Uterus (tissue), 3 donors: ENCODE measurements at regions not wholly inside any gene's neighbourhood (a gene's known extent, or its start where the extent isn't known, plus 50 kb on each side); places are given as distances from the start of the nearest gene placed in this dataset.

Experiments used
- DNase-seq, 2 donors: peaks; one replicate each; pipeline ENCODE4 v3.0.0-alpha.2; 2019 to 2020
- H3K27ac ChIP-seq, 2 donors: fragments of 200-600 bp; sonication (generic); 1 replicate in 1 of 2; 2 replicates in 1 of 2; pipeline ENCODE4 v1.5.1; 2016 to 2018
- H3K27me3 ChIP-seq, 2 donors: fragments of 200-600 bp; sonication (generic); one replicate each; pipeline ENCODE4 v1.5.1; 2018 to 2019; ENCODE audit warnings: control low read depth in 1 of 2
- H3K36me3 ChIP-seq, 2 donors: fragments of 200-600 bp; sonication (generic); one replicate each; pipeline ENCODE4 v1.5.1; 2019; ENCODE audit warnings: control low read depth in 1 of 2
- H3K4me1 ChIP-seq, 2 donors: fragments of 200-600 bp; sonication (generic); one replicate each; pipeline ENCODE4 v1.5.1; 2018 to 2019; ENCODE audit warnings: control low read depth in 1 of 2
- H3K4me3 ChIP-seq, 2 donors: fragments of 200-600 bp; sonication (generic); 1 replicate in 1 of 2; 2 replicates in 1 of 2; pipeline ENCODE4 v1.5.1; 2018 to 2019; ENCODE audit warnings: mild to moderate bottlenecking in 1 of 2
- H3K9me3 ChIP-seq, 2 donors: fragments of 200-600 bp; sonication (generic); one replicate each; pipeline ENCODE4 v1.5.1; 2019; ENCODE audit warnings: control low read depth in 1 of 2
- CTCF ChIP-seq, 4 experiments: fragments of 200-600 bp in 2 of 4; fragments of 450-650 bp in 2 of 4; sonication (generic) in 2 of 4; IDR thresholded peaks; one replicate each; pipeline ENCODE4 v1.5.1; 2016 to 2019; ENCODE audit warnings: antibody characterized with exemption in 4 of 4, mild to moderate bottlenecking in 2 of 4, moderate library complexity in 1 of 4
- POLR2A ChIP-seq, 2 donors: fragments of 450-650 bp; IDR thresholded peaks; one replicate each; pipeline ENCODE4 v1.6.1; 2016; ENCODE audit warnings: antibody characterized with exemption in 2 of 2, mild to moderate bottlenecking in 1 of 2, moderate library complexity in 1 of 2
- intact Hi-C: fragments of 100-400 bp; cut with DNase I; formaldehyde crosslinking; loops from one replicate; pipeline ENCODE4 v1.15.1; 2023; ENCODE audit warnings: low total_unique reads
- donor health status: DM: yes; HTN: yes; CAD: no.

GRCh38 chr1:194159941-194160340 is 973.5 kb upstream of the B3GALT2 start:
- H3K27ac ChIP-seq: no peak overlapping the region
- H3K4me1 ChIP-seq: no peaks in the 10 kb centered on the region
- H3K4me3 ChIP-seq: no peak overlapping the region
- no peak for DNase-seq
- intact Hi-C loops: no loop called here
- TF ChIP-seq POLR2A (IDR thresholded peaks at IDR 0.05) (no peak), CTCF (IDR thresholded peaks at IDR 0.05) (no peak)
- H3K9me3 ChIP-seq: no peaks in the 10 kb centered on the region
- no peaks in the 10 kb centered on the region for H3K36me3 ChIP-seq
- H3K27me3 ChIP-seq: no peaks in the 10 kb centered on the region

- intact Hi-C loops: no loop called here
- Histone ChIP-seq H3K4me3 (no peak overlapping the region), H3K36me3 (no peaks in the 10 kb centered on the region), H3K9me3 (no peaks in the 10 kb centered on the region), H3K27me3 (no peaks in the 10 kb centered on the region), H3K27ac (no peak overlapping the region), H3K4me1 (no peaks in the 10 kb centered on the region)
- TF ChIP-seq POLR2A (IDR thresholded peaks at IDR 0.05) (no peak), CTCF (IDR thresholded peaks at IDR 0.05) (no peak)
- DNase-seq: no peak
Measured at GRCh38 chr1:194155962-194156361, 969.5 kb upstream of the B3GALT2 start.

- no peak overlapping the region for H3K27ac ChIP-seq
- DNase-seq: no peak
- TF ChIP-seq CTCF (IDR thresholded peaks at IDR 0.05): no peak
- TF ChIP-seq POLR2A (IDR thresholded peaks at IDR 0.05): no peak
- no peaks in the 10 kb centered on the region for H3K4me1 ChIP-seq
- no peaks in the 10 kb centered on the region for H3K36me3 ChIP-seq
- no peaks in the 10 kb centered on the region for H3K9me3 ChIP-seq
- no peak overlapping the region for H3K4me3 ChIP-seq
- intact Hi-C loops: no loop called here
- no peaks in the 10 kb centered on the region for H3K27me3 ChIP-seq
Measured at GRCh38 chr1:194151056-194151455, 964.6 kb upstream of the B3GALT2 start.

GRCh38 chr1:194150242-194150641 is 963.8 kb upstream of the B3GALT2 start:
- DNase-seq: no peak
- intact Hi-C loops: no loop called here
- H3K27me3 ChIP-seq: no peaks in the 10 kb centered on the region
- H3K4me3 ChIP-seq: no peak overlapping the region
- H3K9me3 ChIP-seq: no peaks in the 10 kb centered on the region
- no peaks in the 10 kb centered on the region for H3K36me3 ChIP-seq
- H3K27ac ChIP-seq: no peak overlapping the region
- H3K4me1 ChIP-seq: no peaks in the 10 kb centered on the region
- no peak for TF ChIP-seq POLR2A (IDR thresholded peaks at IDR 0.05)
- TF ChIP-seq CTCF (IDR thresholded peaks at IDR 0.05): no peak

- Histone ChIP-seq H3K4me3 (no peak overlapping the region), H3K9me3 (no peaks in the 10 kb centered on the region), H3K27ac (no peak overlapping the region), H3K36me3 (no peaks in the 10 kb centered on the region), H3K27me3 (no peaks in the 10 kb centered on the region), H3K4me1 (no peaks in the 10 kb centered on the region)
- intact Hi-C loops: no loop called here
- no peak for TF ChIP-seq CTCF (IDR thresholded peaks at IDR 0.05)
- no peak for TF ChIP-seq POLR2A (IDR thresholded peaks at IDR 0.05)
- no peak for DNase-seq
Measured at GRCh38 chr1:194133152-194133551, 946.7 kb upstream of the B3GALT2 start.
